ENCODE measurements at regions not wholly inside any gene's neighbourhood (a gene's known extent, or its start where the extent isn't known, plus 50 kb on each side); places are given as distances from the start of the nearest gene placed in this dataset.
"Not testable (repeated sequence)": the region's sequence is repeated elsewhere in the genome, so short reads cannot be mapped to it uniquely, and the experiment has no call there.

DNA sequence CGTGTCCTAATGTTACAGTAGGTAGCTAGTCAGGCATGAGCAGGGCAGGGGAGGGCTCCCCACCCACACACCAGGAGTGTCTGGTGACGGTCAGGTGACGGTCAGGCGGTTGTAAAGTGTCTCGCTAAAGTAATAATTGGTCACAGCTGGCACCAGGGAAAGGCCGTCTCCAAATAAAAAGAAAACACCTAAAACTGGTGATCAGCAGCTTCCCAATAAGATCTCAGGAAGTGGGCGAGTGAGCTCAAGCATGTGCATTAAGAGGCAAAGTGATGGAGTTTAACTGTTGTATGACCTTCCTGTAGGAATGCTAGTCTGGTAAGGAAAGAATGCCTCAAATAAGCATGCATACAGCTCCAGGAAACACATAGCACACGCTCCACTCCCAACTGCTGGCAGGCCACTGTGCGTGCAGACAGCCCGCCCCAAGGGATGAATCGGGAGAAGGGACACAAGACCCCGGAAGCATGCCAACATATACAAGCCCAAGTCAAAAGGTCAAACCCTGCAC is 177.1 kb downstream of the RNF144A start:
- no peak for DNase-seq

DNA sequence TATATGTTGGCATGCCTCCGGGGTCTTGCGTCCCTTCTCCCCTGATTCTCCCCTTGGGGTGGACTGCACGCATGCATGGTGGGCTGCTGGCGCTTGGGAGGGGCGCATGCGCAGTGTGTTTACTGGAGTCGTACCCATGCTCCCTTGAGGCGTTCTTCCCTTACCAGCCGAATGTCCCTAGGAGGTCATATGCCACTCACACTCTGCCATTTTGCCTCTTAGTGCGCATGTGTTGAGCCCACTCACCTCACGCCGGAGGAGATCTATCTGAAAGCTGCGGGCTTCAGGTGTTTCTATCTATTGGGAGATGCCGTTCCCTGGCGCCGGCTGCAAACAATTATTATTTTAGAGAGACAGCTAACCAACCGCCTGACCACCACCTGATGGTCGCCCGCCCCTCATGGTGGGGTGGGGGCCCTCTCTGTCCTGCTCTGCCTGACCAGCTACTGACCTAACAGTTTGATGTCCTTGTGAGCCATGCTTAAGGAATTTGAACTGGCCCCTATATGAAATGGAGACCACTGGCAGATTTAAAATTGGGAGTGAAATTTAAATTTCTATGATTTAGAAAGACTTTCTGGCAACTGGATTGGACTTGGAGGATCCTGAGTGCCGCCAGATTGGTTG is 179.6 kb downstream of the RNF144A start:
- no peak for DNase-seq

DNA sequence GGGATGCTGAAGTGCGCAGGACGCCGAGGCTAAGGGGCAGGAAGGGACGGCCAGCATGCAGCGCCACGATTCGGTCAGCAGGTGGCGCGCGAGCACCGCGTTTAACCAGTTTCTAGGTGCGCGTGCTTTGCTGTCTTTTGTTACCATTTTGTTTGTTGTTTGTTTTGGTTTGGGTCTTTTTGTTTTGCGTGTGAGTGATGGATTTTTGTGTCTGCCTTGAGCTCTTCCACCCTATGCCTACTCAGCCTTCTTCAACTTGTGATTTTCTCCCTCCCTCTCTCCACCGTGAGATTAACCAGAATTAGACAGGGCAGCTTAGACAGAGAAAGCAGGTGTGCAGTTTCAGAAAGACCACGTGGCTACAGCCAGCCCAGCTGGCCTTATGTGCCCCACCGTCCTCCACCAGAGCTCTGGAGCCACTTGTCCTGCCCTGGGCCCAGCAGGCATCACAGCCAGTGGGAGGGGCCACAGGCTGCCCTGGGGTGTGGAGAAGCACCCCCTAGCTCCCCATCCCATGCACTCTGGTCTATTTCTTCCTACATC is 180.2 kb downstream of the RNF144A start:
- peak; percentile 90 for DNase-seq

DNA sequence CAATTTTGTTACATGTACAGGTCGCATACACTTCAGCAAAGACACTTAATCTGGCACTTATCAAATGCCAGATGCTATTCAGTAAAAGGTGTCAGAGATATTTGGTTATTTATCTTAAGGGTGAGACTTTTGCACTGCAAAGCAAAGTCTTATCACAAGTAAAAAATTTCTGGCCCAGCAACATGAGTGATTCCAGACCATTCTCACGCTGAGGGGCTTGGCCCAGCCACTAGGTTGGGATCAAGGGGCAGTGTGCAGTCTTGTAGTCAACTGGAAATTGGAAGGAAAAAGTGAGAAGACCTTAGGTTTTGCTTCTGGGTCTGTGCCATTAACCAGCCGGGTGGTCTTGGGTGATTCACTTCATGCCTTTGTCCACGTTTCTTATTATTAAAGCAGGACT is 181.6 kb downstream of the RNF144A start:
- no peak for DNase-seq

DNA sequence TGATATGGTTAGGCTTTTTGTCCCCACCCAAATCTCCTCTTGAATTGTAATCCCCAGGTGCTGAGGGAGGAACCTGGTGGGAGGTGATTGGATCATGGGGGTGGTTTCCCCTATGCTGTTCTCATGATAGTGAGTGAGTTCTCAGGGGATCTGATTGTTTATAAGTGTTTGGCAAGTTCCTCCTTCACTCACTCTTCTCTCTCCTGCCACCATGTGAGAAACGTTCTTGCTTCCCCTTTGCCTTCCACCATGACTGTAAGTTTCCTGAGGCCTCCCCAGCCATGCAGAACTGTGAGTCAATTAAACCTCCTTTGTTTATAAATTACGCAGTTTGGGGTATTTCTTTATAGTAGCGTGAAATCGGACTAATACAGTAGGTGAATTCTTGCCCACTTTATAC is 182.5 kb downstream of the RNF144A start:
- not testable (repeated sequence) for DNase-seq

DNA sequence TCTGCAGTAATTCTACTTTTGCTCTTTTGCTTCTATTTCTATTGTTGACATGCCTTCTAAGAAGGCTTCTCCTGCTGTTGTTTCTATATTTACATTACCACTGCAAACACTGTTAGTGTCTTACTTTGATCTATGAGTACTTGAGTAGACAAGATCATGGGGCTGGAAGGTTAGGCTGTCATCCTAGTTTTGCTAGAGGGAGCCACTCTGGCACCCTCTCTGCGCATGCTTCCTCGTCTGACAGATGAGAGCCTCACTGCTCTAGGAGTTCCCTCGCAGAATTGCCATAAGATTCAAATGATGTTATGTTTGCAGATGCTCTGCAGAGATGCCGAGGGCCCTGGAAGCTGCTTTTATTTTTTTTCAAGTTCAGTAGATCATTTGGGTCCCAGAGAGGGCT is 185.6 kb downstream of the RNF144A start:
- no peak for DNase-seq

DNA sequence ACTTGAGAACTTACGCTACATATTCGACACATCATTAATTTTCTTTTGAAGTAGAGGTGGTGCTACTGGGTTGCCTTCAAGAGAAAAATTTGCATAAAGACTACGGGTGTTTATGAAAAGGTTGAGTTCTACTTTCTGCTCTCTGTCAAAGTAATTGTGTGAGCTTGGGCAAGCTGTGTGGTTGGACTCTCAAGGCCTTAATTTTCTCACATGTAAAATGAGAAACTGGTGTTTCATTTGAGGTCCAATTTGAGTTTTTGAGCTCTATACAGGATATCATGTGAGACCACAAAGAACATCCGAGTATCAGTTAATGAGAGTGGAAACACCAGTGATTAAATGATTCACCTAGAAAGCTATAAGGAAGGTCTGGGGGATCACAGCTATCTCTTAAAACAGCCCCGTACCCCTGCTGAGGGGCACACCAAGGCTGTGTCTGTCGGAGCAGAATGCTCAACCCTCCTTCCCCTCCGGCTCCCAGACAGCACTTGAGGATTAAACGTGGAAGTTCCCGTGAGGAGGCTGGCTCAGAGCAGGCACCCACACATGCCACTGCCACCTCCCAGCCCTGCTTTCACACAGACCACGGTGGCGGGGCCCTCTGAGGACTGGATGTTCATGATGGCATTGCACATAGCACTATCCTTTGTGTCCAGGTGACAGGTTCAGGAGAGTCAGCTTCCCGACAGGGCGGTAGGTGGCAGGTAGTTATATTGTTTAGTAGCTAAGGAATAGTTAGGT is 191.8 kb downstream of the RNF144A start:
- no peak for DNase-seq

DNA sequence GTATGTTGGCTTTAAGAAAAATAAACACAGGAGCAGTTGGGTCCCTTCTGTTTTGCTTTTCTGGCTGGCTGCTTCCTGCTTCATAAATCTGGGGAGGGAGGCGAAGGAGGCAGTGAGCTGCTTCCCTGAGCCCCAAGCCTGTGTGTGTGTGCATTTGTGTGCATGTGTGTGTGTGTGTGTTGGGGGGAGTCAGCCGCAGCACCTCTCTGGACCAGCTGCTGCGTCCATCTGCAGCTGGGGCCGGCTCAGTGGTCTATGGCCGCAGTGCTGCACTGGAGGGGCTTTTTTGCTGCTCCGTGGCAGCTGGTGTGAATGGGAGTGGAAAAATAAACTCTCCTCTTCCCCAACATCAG is 192.3 kb downstream of the RNF144A start:
- DNase-seq, result no peak

DNA sequence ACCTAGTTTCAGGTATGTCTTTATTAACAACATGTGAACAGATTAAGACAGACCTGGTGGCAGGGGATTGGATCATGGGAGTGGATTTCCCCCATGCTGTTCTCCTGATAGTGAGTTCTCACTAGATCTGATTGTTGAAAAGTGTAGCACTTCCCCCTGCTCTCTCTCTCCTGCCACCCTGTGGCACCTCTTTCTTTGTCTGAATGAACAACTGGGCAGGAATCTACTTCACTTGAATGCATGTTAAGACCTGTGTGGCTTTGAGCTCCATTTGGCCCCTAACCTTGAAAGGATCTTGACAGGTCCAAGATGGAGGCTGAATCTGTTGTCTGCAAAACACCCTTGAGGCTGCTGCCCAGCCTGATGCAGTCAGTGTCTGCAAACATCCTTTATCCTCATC is 194.4 kb downstream of the RNF144A start:
- DNase-seq, result peak; percentile 27

DNA sequence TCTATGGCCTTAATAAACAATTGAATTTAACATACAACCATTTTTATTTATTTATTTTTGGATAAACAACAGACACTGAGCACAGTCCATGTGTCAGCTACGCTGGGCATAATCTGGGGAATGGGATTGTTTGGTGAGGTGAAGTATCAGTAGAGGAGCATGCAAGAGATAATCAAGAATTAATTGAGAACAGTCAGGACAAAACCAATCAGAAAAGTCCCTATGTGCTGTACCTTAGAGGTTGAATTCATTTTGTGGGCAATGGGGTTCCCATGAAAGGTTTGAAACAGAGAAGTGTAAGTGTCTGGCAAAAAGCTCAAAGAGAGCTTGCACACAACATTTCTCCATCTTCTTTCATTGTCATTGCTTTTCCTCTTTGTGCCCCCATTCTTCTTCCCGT is 198.2 kb downstream of the RNF144A start:
- DNase-seq, result no peak

DNA sequence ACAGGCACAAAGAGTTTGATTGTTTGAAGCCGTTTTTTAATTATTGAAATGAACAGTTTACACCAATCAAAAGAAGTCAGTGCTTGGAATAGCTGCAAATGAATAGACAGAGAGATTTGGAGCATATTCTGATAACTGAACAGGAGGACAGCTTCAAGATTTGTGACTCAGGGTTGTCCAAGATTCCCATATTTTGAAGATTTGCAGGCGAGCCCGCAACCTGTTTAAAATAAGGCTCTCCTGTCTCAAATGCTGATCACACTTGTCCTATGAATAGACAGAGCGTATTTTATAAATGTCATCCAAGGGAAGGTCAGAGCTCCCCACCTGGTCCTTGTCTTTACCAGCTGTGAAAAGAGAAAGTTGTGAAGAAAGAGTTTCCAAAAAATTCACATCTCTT is 198.7 kb downstream of the RNF144A start:
- DNase-seq, result no peak

DNA sequence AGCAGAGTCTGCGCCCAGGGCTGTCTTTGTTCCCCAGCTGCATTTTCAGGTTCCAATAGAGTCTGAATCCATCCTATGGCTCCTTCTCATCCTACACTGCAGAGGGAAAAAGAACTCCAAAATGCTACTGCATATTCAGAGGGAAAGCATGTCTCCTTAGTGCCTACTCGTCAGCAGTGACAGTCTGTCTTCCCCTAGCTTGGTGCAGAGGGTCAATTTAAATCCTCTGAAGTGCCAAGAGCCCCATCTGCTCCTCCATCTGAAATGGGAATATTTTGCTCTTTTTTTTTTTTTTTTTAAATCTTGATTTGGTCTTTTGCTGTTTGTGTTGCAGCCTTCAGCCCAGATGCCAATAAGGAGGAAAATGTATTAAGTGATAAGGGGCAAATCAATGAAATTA is 199.3 kb downstream of the RNF144A start:
- no peak for DNase-seq

DNA sequence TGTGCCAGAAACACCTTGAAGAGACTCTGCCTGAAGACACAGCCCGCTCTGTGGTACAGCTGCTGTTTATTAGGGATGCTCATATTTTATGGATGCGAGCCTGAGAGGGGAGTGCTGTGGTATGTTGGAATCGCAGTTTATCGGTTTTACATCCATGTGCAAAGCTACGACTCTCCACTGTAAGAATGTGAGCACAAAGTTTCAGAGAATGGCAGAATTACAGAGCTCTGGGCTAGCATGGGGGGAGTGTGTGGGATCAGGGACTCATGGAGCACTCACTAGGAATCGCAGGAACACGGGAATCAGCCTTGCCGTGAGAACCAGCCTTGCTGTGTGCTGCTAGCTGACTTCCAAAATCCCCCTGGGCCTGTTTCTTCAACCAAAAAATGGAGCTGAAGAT is 199.9 kb downstream of the RNF144A start:
- no peak for DNase-seq

DNA sequence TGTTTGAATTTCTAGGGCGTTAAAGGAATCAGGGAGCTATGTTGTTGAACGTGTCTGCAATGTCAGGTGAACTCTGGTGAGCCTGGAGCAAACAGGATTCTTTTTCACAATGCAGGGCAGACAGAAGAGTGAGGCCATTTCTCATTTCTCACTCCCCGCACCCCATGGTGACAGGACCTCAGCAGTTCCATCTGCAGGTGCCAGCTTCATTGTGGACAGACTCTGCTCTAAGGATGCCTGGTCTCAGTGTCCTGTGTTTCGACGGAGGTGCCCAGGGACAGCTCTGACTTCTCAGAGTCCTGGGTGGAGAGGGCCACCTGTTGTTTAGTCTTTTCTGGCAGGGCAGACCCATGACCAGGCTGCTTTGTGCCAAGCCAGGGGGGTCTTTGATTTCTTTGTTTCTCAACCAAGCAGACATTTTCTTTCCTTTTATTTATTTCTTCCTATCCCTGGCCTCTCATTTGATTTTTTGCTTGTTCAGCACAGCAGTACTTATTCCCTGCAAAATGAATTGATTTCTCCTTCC is 201.5 kb downstream of the RNF144A start:
- DNase-seq, result no peak

DNA sequence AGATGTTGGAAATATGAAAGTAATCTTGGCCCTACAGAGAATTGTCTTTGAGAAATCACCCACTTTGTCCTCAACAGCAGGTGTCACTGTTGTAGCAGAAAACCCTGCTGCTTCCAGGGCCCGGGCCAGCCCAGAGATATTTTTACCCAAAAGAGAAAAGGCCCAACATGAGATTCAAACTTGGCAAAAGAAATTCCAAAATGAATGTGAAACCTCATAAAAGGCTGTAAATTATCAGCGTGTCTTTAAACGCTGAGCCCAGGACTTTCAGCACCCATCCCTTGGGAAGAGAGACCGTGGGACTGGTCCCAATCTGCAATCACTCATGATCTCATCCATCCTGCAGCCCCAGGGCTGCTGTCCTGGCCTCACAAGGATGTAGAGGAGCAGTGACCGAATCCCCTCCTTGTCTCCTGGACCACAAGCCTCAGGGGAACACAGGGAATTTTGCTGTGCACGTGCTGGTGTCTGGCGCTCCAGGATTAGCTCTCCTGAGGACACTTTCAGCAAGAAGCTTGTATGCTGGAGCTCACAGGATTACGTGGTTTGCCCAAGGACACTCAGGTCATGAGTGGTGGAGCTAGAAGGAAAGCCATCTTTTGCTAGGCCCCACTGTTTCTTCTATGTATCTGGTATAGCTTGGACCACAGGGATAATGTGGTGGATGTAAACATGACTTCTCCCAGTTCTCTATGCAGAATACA is 202.1 kb downstream of the RNF144A start:
- peak; percentile 53 for DNase-seq

DNA sequence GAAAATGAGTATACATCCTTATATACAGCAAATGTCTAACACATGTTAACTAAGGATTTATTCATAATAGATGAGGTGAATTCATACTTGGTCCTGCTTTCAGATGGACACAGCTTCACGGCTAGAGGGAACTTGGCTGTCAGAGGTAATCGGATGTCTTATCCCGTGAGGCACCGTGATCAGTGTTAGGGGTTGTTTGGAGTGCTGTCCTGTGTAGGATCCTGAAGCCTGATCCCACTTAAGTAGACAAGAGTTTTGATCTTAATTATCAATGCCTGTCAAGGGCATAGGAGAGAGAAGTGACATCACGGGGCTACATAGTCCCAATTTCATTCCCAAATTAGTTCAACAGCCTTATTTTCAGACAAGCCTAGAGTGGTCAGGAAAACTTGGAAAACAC is 204.6 kb downstream of the RNF144A start:
- peak; percentile 56 for DNase-seq

DNA sequence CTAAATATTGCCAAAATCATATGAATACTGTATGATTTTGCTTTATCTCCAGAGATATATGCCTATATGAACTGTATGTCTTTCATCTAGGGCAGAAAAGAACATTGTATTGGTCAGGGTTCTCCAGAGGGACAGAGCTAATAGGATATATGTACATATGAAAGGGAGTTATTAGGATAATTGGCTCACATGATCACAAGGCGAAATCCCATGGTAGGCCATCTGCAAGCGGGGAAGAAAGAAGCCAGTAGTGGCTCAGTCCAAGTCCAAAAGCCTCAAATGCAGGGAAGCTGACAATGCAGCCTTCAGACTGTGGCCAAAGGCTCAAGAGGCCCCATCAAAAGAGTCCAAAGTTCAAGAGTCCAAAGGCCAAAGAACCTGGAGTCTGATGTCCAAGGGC is 209.9 kb downstream of the RNF144A start:
- peak; percentile 65 for DNase-seq

DNA sequence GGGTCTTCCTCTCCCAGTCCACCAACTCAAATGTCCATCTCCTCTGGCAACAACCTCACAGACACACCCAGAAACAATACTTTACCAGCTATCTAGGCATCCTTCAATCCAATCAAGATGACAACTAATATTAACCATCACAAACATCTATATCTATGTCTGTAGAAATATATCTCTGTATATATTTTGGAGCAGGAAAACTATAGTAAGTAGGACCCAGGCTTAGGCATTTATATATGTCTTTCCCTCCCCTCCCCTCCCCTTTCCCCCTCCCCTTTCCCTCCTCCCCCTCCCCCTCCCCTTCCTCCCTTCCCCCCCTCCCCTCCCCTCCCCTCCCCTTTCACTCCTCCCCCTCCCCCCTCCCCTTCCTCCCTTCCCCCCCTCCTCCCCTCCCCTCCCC is 210.5 kb downstream of the RNF144A start:
- no peak for DNase-seq

DNA sequence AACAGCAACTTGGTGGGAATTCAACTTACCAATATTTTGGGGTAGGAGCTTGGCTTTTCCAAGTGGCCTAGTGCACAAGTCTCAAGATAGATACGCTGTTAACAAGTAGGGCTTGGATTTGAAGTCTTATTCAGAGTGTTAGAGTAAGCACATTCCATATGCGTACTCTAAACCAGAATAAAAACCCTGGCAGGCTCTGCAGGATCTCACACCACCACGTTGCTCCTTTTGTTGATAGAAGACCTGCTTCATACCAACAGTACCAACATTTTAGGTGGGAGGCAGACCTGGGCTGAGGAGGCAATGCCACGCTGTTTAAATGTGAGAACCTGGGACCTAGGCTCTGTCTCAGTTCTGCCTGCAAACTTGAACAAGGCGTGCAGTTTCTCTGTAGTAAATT is 214.0 kb downstream of the RNF144A start:
- DNase-seq, result no peak

DNA sequence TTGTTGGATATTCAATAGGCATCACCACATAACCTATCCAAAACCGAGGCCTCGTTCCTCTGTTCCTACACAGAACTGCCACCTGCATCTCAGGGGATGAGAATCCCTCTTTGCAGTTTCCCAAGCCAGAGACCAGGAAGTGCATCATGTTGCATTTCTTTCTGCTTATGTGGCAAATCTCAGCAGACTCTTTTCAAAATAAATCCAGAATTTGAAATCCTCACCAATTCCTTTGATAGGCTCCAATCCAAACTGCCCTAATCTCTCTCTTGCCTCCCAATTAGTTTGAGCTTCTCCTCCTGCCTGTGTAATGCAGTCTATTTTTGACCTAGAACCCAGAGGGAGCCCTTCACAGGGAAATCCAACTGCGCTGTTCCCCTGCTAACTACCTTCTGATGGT is 215.5 kb downstream of the RNF144A start:
- no peak for DNase-seq

DNA sequence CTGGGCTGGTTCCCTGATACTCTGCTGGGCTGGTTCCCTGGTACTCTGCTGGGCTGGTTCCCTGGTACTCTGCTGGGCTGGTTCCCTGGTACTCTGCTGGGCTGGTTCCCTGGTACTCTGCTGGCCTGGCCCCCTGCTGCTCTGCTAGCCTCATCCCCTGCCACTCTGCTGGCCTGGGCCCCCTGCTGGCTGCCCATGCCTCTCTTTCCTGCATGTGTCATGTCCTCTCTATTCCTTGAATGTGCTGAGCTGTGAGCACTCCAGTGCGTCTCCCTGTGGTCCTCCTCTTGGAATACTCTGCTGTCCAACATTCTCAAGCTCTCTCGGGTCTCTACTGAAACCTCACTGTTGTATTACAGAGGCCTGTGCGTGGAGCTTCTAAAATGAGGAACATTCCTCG is 216.3 kb downstream of the RNF144A start:
- DNase-seq, result peak; percentile 41

DNA sequence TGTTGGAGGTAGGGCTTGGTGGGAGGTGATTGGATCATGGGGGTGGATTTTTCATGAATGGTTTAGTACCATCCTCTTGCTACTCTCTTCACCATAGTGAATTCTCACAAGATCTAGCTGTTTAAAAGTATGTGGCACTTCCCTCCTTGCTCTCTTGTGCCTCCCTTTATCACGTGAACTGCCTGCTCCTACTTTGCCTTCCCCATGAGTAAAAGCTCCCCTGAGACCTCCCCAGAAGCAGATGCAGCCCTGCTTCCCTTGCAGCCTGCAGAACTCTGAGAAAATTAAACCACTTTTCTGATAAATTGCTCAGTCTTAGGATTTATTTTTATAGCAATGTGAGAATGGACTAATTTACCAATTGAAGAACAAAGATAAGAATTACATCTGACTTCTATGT is 223.1 kb downstream of the RNF144A start:
- no peak for DNase-seq

DNA sequence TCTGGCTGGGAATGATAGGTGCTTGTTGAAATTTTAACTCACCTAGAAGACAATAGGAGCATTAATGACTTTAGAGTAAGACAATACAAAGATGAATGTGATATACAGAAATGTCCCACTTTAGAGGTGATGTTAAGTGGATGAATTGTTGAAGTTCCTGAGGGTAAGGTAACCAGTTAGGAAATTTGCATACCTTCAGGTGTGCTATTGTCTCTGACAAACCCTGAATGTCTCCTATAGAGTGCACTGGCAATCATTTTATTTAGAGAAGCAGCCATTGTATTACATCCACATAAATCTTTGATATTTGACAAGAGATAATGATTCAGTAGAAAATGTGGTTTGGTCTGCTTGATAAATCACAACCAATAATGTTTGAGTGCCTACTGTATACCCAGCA is 228.5 kb downstream of the RNF144A start:
- no peak for DNase-seq

DNA sequence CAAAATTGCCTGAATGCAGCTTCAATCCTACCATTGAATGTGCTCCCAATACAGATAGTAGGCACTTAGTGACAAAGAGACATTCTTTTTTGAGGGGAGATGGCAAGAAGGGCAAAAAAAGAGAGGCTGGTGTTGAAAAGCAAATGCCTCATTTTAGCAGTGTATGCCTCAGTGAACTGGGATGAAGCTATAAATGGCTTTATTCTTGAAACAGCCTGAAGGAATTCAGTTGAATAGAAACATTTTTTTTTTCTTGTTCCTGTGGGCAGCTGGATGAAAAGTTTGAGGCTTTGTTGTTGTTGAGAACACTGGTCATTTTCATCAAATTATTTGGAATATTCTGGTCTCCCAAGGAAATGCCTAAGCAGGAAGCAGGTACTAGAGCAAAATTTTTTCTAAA is 228.9 kb downstream of the RNF144A start:
- DNase-seq, result no peak

Data from NCI-H82 (cell line).